HG03039 (cell line): ENCODE measurements at regions not wholly inside any gene's neighbourhood (a gene's known extent, or its start where the extent isn't known, plus 50 kb on each side); places are given as distances from the start of the nearest gene placed in this dataset.

Source experiments
- ATAC-seq: cut with Tn5 transposase; IDR thresholded peaks from one replicate; pipeline ENCODE4 v1.9.1; 2021; ENCODE audit warnings: mild to moderate bottlenecking, moderate library complexity; ENCODE audit not compliant: unreplicated experiment

GRCh38 chr10:124230635-124231167 lies 137.3 kb upstream of the CHST15 start:
- no peak for ATAC-seq

GRCh38 chr10:124229989-124230634 lies 136.7 kb upstream of the CHST15 start:
- ATAC-seq = no peak

GRCh38 chr10:124229201-124229988 lies 136.0 kb upstream of the CHST15 start:
- no peak for ATAC-seq

GRCh38 chr10:124228471-124228870 lies 135.1 kb upstream of the CHST15 start:
- no peak for ATAC-seq

- no peak for ATAC-seq
These were observed 134.6 kb upstream of the CHST15 start for GRCh38 chr10:124227988-124228387.

GRCh38 chr10:124227055-124227975 lies 133.9 kb upstream of the CHST15 start:
- ATAC-seq = no peak

- no peak for ATAC-seq
These were observed 133.1 kb upstream of the CHST15 start for GRCh38 chr10:124226271-124227054.

GRCh38 chr10:124225467-124226270 lies 132.3 kb upstream of the CHST15 start:
- ATAC-seq = no peak

GRCh38 chr10:124225029-124225466 lies 131.7 kb upstream of the CHST15 start:
- ATAC-seq = no peak

GRCh38 chr10:124224331-124225028 lies 131.1 kb upstream of the CHST15 start:
- ATAC-seq = no peak

- no peak for ATAC-seq
These were observed 130.3 kb upstream of the CHST15 start for GRCh38 chr10:124223711-124224085.

GRCh38 chr10:124222988-124223710 lies 129.8 kb upstream of the CHST15 start:
- no peak for ATAC-seq

GRCh38 chr10:124222318-124222987 lies 129.1 kb upstream of the CHST15 start:
- no peak for ATAC-seq

- peak; percentile 51 for ATAC-seq
These were observed 128.2 kb upstream of the CHST15 start for GRCh38 chr10:124221356-124222317.

GRCh38 chr10:124220971-124221355 lies 127.6 kb upstream of the CHST15 start:
- ATAC-seq = no peak

GRCh38 chr10:124220547-124220946 lies 127.1 kb upstream of the CHST15 start:
- no peak for ATAC-seq

GRCh38 chr10:124219655-124220054 lies 126.3 kb upstream of the CHST15 start:
- ATAC-seq = no peak
